GM18873 (cell line): ENCODE measurements at regions not wholly inside any gene's neighbourhood (a gene's known extent, or its start where the extent isn't known, plus 50 kb on each side); places are given as distances from the start of the nearest gene placed in this dataset.
"Not testable (repeated sequence)": the region's sequence is repeated elsewhere in the genome, so short reads cannot be mapped to it uniquely, and the experiment has no call there.

Experiments used
- ATAC-seq: cut with Tn5 transposase; IDR thresholded peaks from one replicate; pipeline ENCODE4 v1.9.1; 2021; ENCODE audit warnings: mild to moderate bottlenecking, moderate library complexity, moderate number of reproducible peaks; ENCODE audit not compliant: unreplicated experiment, low FRiP score

GRCh38 chr5:127133071-127133470 lies 59.8 kb upstream of the C5orf63 start:
- ATAC-seq, result no peak

GRCh38 chr5:127136908-127137307 lies 63.6 kb upstream of the C5orf63 start:
- ATAC-seq, result no peak

- ATAC-seq, result no peak
Observed at GRCh38 chr5:127143722-127144121, 70.4 kb upstream of the C5orf63 start.

- ATAC-seq, result no peak
Observed at GRCh38 chr5:127153031-127153430, 79.7 kb upstream of the C5orf63 start.

- ATAC-seq, result no peak
Observed at GRCh38 chr5:127153521-127153920, 80.2 kb upstream of the C5orf63 start.

GRCh38 chr5:127163750-127164149 lies 90.4 kb upstream of the C5orf63 start:
- ATAC-seq, result no peak

GRCh38 chr5:127170918-127171600 lies 97.8 kb upstream of the C5orf63 start:
- ATAC-seq, result no peak

GRCh38 chr5:127176769-127177168 lies 103.5 kb upstream of the C5orf63 start:
- ATAC-seq, result no peak

- not testable (repeated sequence) for ATAC-seq
Observed at GRCh38 chr5:127182631-127183030, 108.0 kb upstream of the MEGF10 start.

GRCh38 chr5:127183332-127183731 lies 107.3 kb upstream of the MEGF10 start:
- no peak for ATAC-seq

GRCh38 chr5:127184851-127185250 lies 105.7 kb upstream of the MEGF10 start:
- ATAC-seq, result no peak

- no peak for ATAC-seq
Observed at GRCh38 chr5:127186657-127187056, 103.9 kb upstream of the MEGF10 start.

GRCh38 chr5:127187706-127188105 lies 102.9 kb upstream of the MEGF10 start:
- ATAC-seq, result no peak

- no peak for ATAC-seq
Observed at GRCh38 chr5:127192150-127192549, 98.4 kb upstream of the MEGF10 start.

- ATAC-seq, result no peak
Observed at GRCh38 chr5:127192836-127193338, 97.7 kb upstream of the MEGF10 start.

- ATAC-seq, result no peak
Observed at GRCh38 chr5:127196042-127196441, 94.6 kb upstream of the MEGF10 start.

GRCh38 chr5:127197402-127198167 lies 93.0 kb upstream of the MEGF10 start:
- not testable (repeated sequence) for ATAC-seq

GRCh38 chr5:127202738-127203137 lies 87.9 kb upstream of the MEGF10 start:
- ATAC-seq, result not testable (repeated sequence)

GRCh38 chr5:127203818-127204217 lies 86.8 kb upstream of the MEGF10 start:
- ATAC-seq, result no peak

GRCh38 chr5:127205147-127205546 lies 85.4 kb upstream of the MEGF10 start:
- no peak for ATAC-seq

GRCh38 chr5:127206320-127207113 lies 84.1 kb upstream of the MEGF10 start:
- no peak for ATAC-seq
